ENCODE measurements at regions not wholly inside any gene's neighbourhood (a gene's known extent, or its start where the extent isn't known, plus 50 kb on each side); places are given as distances from the start of the nearest gene placed in this dataset.

DNA sequence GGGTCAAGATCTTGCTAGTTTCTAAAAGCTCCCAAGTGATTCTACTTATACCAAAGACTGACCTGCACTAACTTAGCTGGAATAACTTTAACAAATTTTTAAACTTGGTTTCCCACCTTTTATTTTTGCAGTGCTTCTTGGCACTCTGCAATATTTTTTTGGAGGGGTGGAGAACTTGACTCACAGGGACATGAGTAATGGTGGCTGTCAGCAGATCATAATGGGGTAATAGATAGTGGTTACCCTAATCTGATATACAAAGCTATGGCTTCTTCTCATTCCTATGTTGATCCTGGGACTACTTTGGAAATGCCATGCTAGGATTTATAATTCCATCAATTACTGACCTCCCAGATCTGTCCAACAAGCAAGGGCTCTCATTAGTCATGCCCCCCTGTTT lies 295.7 kb downstream of the GPAT3 start:
- DNase-seq (ENCODE audit: low read depth), result peak; percentile 7
- H3K4me3 ChIP-seq (ENCODE audit: low read length), result no peak overlapping the region
- TF ChIP-seq, protein P1, sequence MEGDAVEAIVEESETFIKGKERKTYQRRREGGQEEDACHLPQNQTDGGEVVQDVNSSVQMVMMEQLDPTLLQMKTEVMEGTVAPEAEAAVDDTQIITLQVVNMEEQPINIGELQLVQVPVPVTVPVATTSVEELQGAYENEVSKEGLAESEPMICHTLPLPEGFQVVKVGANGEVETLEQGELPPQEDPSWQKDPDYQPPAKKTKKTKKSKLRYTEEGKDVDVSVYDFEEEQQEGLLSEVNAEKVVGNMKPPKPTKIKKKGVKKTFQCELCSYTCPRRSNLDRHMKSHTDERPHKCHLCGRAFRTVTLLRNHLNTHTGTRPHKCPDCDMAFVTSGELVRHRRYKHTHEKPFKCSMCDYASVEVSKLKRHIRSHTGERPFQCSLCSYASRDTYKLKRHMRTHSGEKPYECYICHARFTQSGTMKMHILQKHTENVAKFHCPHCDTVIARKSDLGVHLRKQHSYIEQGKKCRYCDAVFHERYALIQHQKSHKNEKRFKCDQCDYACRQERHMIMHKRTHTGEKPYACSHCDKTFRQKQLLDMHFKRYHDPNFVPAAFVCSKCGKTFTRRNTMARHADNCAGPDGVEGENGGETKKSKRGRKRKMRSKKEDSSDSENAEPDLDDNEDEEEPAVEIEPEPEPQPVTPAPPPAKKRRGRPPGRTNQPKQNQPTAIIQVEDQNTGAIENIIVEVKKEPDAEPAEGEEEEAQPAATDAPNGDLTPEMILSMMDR (conservative IDR thresholded peaks at IDR 0.05; ENCODE audit: low read length), result no peak

DNA sequence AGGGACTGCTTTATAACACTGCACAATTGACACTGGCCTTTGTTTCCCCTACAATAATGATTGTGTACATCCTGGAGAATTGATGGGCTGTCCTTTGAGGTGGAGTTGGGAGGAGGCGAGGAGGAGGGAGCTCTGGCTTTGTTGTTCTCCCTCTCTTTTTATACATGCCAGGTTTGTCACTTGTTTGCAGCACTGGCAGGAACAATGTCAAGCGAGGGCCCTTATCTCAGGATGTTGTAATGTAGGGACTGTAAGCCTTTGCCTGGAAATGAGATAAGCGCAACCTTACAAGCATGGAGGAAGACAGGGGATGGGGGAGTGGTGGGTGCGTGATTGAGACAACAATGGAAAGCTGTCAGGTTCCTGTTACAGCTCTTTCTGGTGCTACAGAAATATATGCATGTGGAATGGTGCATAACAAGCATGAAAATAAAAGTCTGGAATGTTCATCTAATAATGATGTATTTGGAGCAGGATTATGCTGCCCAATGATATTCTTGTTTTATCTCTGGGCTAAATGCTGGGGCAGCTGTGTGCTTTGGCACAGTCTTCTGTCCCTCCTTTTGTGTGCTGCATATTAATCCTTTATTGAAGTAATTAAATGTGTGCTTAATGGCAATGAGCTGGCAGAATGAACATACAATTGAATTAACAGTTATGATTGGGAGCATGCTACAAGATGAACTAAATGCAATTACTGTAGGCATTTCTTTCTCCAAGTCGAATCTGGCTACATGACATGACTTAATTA lies 294.4 kb downstream of the GPAT3 start:
- TF ChIP-seq, protein P1 (conservative IDR thresholded peaks at IDR 0.05; ENCODE audit: low read length), result no peak
- H3K4me3 ChIP-seq (ENCODE audit: low read length), result no peak overlapping the region
- no peak for DNase-seq (ENCODE audit: low read depth)

DNA sequence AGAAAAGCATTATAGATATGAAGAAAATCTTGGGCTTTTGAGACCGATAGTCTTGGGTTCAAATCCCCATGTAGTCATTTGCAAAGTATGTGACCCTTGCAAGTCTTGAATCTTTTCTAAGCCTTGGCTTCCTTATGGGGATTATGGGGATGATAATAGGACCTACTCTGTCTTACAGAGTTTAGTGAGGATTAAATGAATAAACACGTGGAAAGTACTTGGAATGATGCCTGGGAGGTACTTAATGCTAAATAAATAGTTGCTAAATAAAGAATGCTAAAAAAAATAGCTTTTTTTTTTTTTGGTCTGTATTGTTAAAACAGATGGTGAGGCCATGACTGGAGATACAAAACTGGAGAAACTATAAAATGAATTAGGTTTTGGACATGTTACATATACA lies 292.7 kb downstream of the GPAT3 start:
- TF ChIP-seq, protein P1 (conservative IDR thresholded peaks at IDR 0.05; ENCODE audit: low read length), result no peak
- DNase-seq (ENCODE audit: low read depth), result no peak
- H3K4me3 ChIP-seq (ENCODE audit: low read length), result no peak overlapping the region

DNA sequence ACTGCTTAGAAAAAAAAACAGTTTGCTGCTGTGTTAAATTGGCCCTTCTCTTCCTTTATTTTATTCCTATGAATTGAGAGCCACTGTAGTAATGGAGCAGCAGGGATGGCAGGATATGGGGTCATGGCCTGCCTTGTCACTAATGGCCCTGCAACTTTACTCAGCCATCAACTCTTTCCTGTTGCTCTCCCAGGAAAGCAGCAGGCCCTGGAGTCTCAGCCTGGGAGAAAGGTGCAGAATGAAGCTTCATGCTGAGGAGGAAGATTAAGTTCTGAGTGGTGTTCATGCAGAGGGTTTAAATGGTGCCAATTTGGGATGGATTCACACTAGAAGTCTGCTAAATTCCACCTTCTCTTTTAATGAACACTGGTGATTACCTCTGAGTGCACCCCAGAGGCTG lies 285.6 kb downstream of the GPAT3 start:
- DNase-seq (ENCODE audit: low read depth), result no peak
- H3K4me3 ChIP-seq (ENCODE audit: low read length), result no peak overlapping the region
- TF ChIP-seq, protein P1 (conservative IDR thresholded peaks at IDR 0.05; ENCODE audit: low read length), result no peak

DNA sequence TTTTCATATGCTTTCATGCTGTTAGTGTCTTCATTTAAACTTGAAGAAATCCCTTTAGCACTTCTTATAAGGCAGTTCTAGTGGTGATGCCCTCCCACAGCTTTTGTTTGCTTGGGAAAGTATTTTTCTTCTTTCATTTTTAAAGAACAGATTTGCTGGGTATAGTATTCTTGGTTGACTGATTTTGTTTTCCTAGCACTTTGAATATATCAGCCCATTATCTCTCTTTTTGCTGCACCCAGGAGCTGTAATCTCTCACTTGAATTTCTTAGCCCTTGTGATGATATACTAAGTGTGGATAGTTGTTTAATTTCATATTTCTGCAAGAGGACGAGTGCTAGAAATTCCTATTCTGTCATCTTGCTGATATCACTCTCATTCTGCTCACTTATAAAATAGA lies 283.7 kb downstream of the GPAT3 start:
- no peak overlapping the region for H3K4me3 ChIP-seq (ENCODE audit: low read length)
- TF ChIP-seq, protein P1 (conservative IDR thresholded peaks at IDR 0.05; ENCODE audit: low read length), result no peak
- DNase-seq (ENCODE audit: low read depth), result no peak

DNA sequence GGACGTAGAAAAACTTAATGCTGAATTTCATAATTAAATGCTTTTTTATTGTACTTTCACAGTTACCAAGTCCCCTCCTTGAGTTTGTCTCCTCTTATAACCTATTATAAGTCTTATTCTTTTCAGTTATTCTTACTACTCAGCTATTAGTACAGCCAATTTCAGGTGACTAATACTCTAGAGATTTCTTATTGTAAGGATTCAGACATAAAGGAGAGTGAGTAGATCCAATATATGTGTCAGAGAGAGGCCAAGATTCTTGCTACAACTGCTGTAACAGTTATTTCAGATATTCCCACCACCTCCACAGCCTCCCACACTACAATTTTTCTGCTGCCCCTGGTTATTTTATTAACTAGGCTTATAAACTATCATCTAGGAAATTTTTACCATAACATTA lies 274.5 kb downstream of the GPAT3 start:
- H3K4me3 ChIP-seq (ENCODE audit: low read length), result no peak overlapping the region
- no peak for DNase-seq (ENCODE audit: low read depth)
- TF ChIP-seq, protein P1 (conservative IDR thresholded peaks at IDR 0.05; ENCODE audit: low read length), result no peak

DNA sequence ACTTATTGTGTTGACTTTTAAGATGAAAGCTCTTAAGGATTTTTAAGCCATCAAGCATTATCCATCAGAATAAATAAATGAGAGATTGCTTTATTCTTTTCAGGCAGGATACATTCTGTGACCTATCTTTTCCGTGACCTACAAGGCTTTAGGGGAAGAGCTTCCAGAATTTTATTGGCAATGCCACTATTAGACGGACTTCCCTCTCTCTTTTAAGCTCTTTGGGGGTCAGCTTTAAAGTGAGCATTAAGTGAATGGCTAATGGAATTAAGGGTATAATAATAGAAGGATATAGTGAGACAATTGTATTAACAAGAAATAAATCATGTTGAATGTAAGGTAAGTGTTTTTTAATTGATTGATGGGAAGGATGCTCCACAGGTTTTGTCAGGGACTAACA lies 273.7 kb downstream of the GPAT3 start:
- no peak overlapping the region for H3K4me3 ChIP-seq (ENCODE audit: low read length)
- TF ChIP-seq, protein P1 (conservative IDR thresholded peaks at IDR 0.05; ENCODE audit: low read length), result no peak
- DNase-seq (ENCODE audit: low read depth), result no peak
